Right kidney (tissue), 1 donor: ENCODE measurements at regions not wholly inside any gene's neighbourhood (a gene's known extent, or its start where the extent isn't known, plus 50 kb on each side); places are given as distances from the start of the nearest gene placed in this dataset.

Experiments
- DNase-seq: peaks from one replicate; pipeline ENCODE4 v3.0.0-alpha.2; 2016

- DNase-seq: no peak
Observed at GRCh38 chr3:99366663-99367429, 271.5 kb upstream of the COL8A1 start.

- DNase-seq: no peak
Observed at GRCh38 chr3:99365979-99366378, 272.4 kb upstream of the COL8A1 start.

GRCh38 chr3:99365396-99365795, 273.0 kb upstream of the COL8A1 start:
- DNase-seq: no peak

- no peak for DNase-seq
Observed at GRCh38 chr3:99357131-99357530, 281.3 kb upstream of the COL8A1 start.

DNA sequence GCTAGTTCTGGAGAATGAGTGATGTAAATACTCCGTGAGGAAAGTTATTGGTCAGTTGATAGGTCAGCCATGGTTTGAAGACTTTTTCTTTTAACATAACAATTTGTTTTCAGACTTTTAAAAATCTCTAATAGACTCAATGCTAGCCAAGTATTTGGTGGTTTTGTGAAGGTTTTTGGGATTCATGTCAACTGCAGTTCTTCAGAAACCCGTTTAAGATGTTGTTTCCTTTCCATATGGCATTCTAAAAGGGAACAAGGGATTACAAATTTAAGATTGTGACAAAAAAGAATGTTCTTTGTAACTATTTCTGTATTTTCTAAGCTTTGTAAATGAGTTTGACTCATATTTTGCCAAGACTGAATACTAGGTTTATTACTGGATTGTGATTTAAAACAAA, 281.7 kb upstream of the COL8A1 start:
- no peak for DNase-seq

GRCh38 chr3:99355465-99355864, 282.9 kb upstream of the COL8A1 start:
- DNase-seq: no peak

GRCh38 chr3:99352811-99353210, 285.6 kb upstream of the COL8A1 start:
- DNase-seq: no peak

DNA sequence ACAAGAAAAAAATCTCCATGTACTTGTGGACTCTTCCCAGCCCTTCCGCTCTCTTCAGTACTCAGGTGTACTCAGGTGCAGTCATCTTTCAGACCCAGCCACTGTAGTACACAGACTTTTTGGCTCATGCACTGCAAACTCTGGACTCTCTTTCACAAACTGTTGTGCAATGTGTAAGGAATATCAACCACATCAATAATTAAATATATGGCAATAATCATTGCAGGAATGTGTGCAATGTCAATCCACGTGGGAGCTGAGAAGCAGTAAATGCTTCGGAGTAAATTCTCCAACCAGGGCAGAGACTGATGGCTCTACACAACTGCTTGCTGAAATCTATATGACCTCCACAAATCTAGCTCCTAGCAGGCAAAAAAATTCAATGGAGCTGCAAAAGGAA, 287.3 kb upstream of the COL8A1 start:
- DNase-seq: no peak

GRCh38 chr3:99348451-99348850, 289.9 kb upstream of the COL8A1 start:
- no peak for DNase-seq

DNA sequence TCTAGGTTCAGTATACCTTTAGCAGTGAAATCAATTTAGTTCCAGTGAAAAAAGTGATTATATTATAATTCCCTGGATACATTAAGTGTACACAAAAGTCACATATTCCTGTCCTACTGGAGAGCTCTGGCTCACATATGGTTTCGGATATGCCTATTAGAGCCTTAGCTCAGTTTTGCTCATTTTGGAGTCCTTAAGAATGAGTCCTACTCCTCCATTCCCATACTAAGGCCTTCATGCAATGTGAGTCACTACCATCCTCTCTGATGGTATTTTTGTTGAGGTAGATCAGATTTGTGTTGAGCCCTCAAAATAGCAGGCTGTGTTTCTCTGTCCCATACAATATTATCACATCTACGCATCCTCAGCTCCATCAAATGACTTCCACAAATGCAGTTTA, 294.2 kb upstream of the COL8A1 start:
- DNase-seq: no peak

GRCh38 chr3:99342383-99342782, 296.0 kb upstream of the COL8A1 start:
- DNase-seq: no peak

DNA sequence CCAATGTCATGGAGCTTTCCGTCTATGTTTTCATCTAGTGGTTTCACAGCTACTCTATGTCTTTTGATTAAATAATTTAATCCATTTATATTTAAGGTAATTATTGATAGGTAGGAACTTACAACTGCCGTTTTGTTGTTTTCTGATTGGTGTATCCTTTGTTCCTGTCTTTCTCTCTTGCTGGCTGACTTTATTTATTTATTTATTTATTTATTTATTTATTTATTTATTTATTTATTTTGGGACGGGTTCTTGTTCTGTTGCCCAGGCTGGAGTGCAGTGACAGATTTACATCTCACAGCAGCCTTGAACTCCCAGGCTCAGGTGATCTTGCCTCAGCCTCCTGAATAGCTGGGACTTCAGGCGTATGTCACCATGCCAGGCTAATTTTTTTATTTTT, 299.2 kb upstream of the COL8A1 start:
- DNase-seq: no peak

- no peak for DNase-seq
Observed at GRCh38 chr3:99332718-99333117, 305.7 kb upstream of the COL8A1 start.

- no peak for DNase-seq
Observed at GRCh38 chr3:99332276-99332675, 306.1 kb upstream of the COL8A1 start.

- no peak for DNase-seq
Observed at GRCh38 chr3:99330924-99331532, 307.4 kb upstream of the COL8A1 start.

GRCh38 chr3:99330281-99330680, 308.1 kb upstream of the COL8A1 start:
- no peak for DNase-seq

- DNase-seq: no peak
Observed at GRCh38 chr3:99325402-99325801, 313.0 kb upstream of the COL8A1 start.

- no peak for DNase-seq
Observed at GRCh38 chr3:99324636-99325203, 313.7 kb upstream of the COL8A1 start.

GRCh38 chr3:99323940-99324339, 314.5 kb upstream of the COL8A1 start:
- no peak for DNase-seq

DNA sequence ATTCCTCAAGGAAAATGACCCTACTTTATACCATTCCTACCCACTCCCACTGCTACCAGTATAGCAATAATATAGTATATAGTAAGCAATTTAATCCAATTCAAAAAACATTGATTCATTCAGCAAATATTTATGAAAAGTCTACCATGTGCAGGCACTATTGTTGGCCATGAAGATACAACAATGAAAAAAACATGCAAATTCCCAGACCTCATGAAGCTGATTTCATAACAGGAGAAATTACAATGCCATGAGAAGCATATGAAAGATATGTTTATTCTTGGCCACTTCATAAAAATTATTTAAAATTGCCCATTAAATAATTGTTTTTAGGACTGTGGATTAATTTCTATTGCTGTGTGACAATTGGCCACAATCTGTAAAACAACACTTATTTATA, 315.8 kb upstream of the COL8A1 start:
- no peak for DNase-seq

- no peak for DNase-seq
Observed at GRCh38 chr3:99321261-99321660, 317.1 kb upstream of the COL8A1 start.

DNA sequence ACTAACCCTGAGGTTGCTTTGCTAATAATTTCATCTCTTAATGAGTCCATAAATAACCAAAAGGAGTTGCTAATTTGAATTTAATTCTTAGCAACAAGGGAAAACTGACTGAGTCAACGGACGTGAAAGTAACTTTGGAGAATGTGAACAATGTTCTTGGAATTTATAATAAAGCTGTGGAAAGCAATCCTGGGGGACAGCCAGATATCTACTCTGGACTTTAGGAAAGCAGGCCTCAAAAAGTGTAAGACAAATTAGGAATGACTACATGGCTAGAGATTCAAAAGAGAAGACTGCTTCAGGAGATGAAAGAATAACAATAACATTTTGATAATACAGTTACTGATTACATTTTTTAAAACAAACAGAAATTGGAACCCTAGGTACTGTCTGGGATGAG, 318.4 kb upstream of the COL8A1 start:
- DNase-seq: no peak

DNA sequence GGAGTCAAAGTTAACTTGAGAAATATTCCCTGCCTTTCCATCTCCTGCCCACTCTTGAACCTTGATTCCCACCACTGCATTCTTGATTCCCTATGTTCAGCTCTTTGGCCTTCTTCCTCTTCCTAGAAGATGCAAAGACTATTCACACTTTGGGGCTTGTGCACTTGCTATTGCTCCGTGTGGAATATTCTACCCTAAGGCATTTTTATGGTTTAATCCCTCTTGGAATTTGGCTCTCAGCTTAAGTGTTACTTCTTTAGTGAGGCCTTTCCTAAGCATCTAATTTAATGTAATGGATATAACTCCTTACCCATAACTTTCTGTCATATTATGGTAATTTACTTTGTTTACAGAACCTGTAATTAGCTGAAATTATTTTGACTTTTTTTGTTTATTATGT, 318.9 kb upstream of the COL8A1 start:
- no peak for DNase-seq

- no peak for DNase-seq
Observed at GRCh38 chr3:99317201-99317600, 321.2 kb upstream of the COL8A1 start.
